ENCODE measurements at regions not wholly inside any gene's neighbourhood (a gene's known extent, or its start where the extent isn't known, plus 50 kb on each side); places are given as distances from the start of the nearest gene placed in this dataset.

DNA sequence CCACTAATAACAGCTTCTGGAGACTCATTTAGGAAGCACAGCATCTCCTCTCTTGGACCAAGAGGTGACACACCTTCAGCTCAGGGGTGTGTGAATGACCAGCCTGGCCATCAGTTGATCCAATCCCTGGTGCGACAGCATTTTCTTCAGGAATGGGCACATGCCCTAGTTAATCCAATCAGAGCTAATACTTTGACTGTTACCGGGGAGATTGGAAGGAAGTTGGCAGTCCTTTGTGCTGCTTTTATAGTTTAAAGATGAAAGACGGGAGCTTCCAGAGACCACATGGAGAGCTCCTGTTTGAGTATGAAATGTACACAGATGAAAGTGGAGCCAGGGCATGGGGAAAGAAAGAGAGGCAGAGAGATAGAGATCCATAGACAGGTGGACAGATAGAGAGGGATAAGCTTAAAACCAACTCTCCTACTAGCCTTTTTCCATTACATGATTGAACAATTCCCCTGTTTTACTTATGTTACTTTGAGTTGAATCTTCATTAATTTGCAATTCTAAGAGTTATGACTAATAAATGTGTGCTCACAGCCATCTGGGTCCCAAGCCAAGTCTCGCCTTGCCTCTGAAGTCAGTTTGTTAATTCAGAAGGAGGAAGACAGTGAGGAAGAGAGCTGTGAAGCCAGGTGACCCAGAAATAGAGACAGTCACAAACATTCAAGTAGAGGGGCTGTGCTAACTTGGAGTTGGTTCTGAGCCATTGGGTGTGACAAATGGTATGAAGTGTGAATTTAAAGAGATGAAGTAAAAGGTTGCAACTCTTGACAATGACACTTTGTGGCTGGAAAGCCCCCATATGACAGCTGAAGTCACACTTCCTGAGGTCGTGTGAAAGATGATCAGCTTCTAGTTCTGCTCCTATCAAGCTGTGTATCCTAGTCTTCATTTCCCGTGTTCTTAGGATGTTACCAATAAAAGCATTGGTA lies 120.0 kb upstream of the GOT2 start:
- Histone ChIP-seq H3K4me3 (ENCODE audit: low read depth in 1 of 3, low read length in 3 of 3) (no peak overlapping the region), H3K9me3 (ENCODE audit: control insufficient read depth in 4 of 4, low read length in 3 of 4) (no peaks in the 10 kb centered on the region), H3K36me3 (ENCODE audit: control insufficient read depth in 4 of 4, insufficient read depth in 3 of 4, low read depth in 1 of 4, low read length in 3 of 4) (no peaks in the 10 kb centered on the region), H3K27me3 (ENCODE audit: control insufficient read depth in 4 of 4, insufficient read depth in 4 of 4, low read length in 3 of 4) (no peaks in the 10 kb centered on the region), H3K9ac (ENCODE audit: low read depth in 1 of 2, low read length in 2 of 2) (no peak overlapping the region), H3K27ac (ENCODE audit: low read depth in 1 of 2, low read length in 2 of 2) (no peak overlapping the region), H3K4me1 (ENCODE audit: control insufficient read depth in 4 of 4, insufficient read depth in 4 of 4, low read length in 3 of 4) (peaks cover 0 to 1% (median under 1%) of the 10 kb centered on the region in 4 donors)
- TF ChIP-seq, protein P1, sequence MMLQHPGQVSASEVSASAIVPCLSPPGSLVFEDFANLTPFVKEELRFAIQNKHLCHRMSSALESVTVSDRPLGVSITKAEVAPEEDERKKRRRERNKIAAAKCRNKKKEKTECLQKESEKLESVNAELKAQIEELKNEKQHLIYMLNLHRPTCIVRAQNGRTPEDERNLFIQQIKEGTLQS (IDR thresholded peaks at IDR 0.05) = no peak
- TF ChIP-seq HNF4G (IDR thresholded peaks at IDR 0.05) (no peak), NR2F2 (IDR thresholded peaks at IDR 0.05) (no peak), EGR1 (IDR thresholded peaks at IDR 0.05; ENCODE audit: low read depth in 2 of 2) (no peak), TAF1 (conservative IDR thresholded peaks at IDR 0.05) (no peak)
- TF ChIP-seq, protein P2, sequence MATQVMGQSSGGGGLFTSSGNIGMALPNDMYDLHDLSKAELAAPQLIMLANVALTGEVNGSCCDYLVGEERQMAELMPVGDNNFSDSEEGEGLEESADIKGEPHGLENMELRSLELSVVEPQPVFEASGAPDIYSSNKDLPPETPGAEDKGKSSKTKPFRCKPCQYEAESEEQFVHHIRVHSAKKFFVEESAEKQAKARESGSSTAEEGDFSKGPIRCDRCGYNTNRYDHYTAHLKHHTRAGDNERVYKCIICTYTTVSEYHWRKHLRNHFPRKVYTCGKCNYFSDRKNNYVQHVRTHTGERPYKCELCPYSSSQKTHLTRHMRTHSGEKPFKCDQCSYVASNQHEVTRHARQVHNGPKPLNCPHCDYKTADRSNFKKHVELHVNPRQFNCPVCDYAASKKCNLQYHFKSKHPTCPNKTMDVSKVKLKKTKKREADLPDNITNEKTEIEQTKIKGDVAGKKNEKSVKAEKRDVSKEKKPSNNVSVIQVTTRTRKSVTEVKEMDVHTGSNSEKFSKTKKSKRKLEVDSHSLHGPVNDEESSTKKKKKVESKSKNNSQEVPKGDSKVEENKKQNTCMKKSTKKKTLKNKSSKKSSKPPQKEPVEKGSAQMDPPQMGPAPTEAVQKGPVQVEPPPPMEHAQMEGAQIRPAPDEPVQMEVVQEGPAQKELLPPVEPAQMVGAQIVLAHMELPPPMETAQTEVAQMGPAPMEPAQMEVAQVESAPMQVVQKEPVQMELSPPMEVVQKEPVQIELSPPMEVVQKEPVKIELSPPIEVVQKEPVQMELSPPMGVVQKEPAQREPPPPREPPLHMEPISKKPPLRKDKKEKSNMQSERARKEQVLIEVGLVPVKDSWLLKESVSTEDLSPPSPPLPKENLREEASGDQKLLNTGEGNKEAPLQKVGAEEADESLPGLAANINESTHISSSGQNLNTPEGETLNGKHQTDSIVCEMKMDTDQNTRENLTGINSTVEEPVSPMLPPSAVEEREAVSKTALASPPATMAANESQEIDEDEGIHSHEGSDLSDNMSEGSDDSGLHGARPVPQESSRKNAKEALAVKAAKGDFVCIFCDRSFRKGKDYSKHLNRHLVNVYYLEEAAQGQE (IDR thresholded peaks at IDR 0.05) = no peak
- DNase-seq (ENCODE audit: low spot score) = no peak
- WGBS = 81% methylated on average over 6 of the region's 6 CpGs

- Histone ChIP-seq H3K27me3 (ENCODE audit: control insufficient read depth in 4 of 4, insufficient read depth in 4 of 4, low read length in 3 of 4) (no peaks in the 10 kb centered on the region), H3K9ac (ENCODE audit: low read depth in 1 of 2, low read length in 2 of 2) (no peak overlapping the region), H3K36me3 (ENCODE audit: control insufficient read depth in 4 of 4, insufficient read depth in 3 of 4, low read depth in 1 of 4, low read length in 3 of 4) (no peaks in the 10 kb centered on the region), H3K9me3 (ENCODE audit: control insufficient read depth in 4 of 4, low read length in 3 of 4) (no peaks in the 10 kb centered on the region), H3K4me3 (ENCODE audit: low read depth in 1 of 3, low read length in 3 of 3) (no peak overlapping the region), H3K4me1 (ENCODE audit: control insufficient read depth in 4 of 4, insufficient read depth in 4 of 4, low read length in 3 of 4) (peaks cover 5 to 18% (median 9%) of the 10 kb centered on the region in 4 donors), H3K27ac (ENCODE audit: low read depth in 1 of 2, low read length in 2 of 2) (no peak overlapping the region)
- 70% methylated on average over 3 of the region's 3 CpGs for WGBS
- no peak for DNase-seq (ENCODE audit: low spot score)
- TF ChIP-seq HNF4A (conservative IDR thresholded peaks at IDR 0.05) (no peak), FOXA2 (IDR thresholded peaks at IDR 0.05) (no peak), YY1 (IDR thresholded peaks at IDR 0.05) (no peak), EGR1 (IDR thresholded peaks at IDR 0.05; ENCODE audit: low read depth in 2 of 2) (no peak), FOXA1 (IDR thresholded peaks at IDR 0.05) (no peak), RAD21 (IDR thresholded peaks at IDR 0.05) (no peak), SP1 (IDR thresholded peaks at IDR 0.05) (no peak)
- TF ChIP-seq, protein P2 (IDR thresholded peaks at IDR 0.05) = no peak
- TF ChIP-seq, protein P3, sequence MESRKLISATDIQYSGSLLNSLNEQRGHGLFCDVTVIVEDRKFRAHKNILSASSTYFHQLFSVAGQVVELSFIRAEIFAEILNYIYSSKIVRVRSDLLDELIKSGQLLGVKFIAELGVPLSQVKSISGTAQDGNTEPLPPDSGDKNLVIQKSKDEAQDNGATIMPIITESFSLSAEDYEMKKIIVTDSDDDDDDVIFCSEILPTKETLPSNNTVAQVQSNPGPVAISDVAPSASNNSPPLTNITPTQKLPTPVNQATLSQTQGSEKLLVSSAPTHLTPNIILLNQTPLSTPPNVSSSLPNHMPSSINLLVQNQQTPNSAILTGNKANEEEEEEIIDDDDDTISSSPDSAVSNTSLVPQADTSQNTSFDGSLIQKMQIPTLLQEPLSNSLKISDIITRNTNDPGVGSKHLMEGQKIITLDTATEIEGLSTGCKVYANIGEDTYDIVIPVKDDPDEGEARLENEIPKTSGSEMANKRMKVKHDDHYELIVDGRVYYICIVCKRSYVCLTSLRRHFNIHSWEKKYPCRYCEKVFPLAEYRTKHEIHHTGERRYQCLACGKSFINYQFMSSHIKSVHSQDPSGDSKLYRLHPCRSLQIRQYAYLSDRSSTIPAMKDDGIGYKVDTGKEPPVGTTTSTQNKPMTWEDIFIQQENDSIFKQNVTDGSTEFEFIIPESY (IDR thresholded peaks at IDR 0.05) = no peak
- TF ChIP-seq, protein P1 (IDR thresholded peaks at IDR 0.05) = no peak
Measured at GRCh38 chr16:58850678-58851020, 116.5 kb upstream of the GOT2 start.

All from liver (tissue), 7 donors.